ENCODE measurements at regions not wholly inside any gene's neighbourhood (a gene's known extent, or its start where the extent isn't known, plus 50 kb on each side); places are given as distances from the start of the nearest gene placed in this dataset.

- no peak for DNase-seq (ENCODE audit: low read depth, low spot score)
Measured at GRCh38 chr14:101226265-101226602, 322.7 kb upstream of the RTL1 start.

GRCh38 chr14:101226603-101227425 is 323.3 kb upstream of the RTL1 start:
- DNase-seq (ENCODE audit: low read depth, low spot score), result no peak

- DNase-seq (ENCODE audit: low read depth, low spot score), result no peak
Measured at GRCh38 chr14:101227611-101228594, 324.4 kb upstream of the RTL1 start.

GRCh38 chr14:101228949-101229541 is 325.5 kb upstream of the RTL1 start:
- DNase-seq (ENCODE audit: low read depth, low spot score), result no peak

GRCh38 chr14:101229666-101230065 is 326.1 kb upstream of the RTL1 start:
- DNase-seq (ENCODE audit: low read depth, low spot score), result no peak

GRCh38 chr14:101230161-101230850 is 326.8 kb upstream of the RTL1 start:
- DNase-seq (ENCODE audit: low read depth, low spot score), result no peak

- DNase-seq (ENCODE audit: low read depth, low spot score), result no peak
Measured at GRCh38 chr14:101230851-101231550, 327.5 kb upstream of the RTL1 start.

GRCh38 chr14:101231828-101232227 is 328.3 kb upstream of the RTL1 start:
- no peak for DNase-seq (ENCODE audit: low read depth, low spot score)

- no peak for DNase-seq (ENCODE audit: low read depth, low spot score)
Measured at GRCh38 chr14:101232340-101233020, 328.8 kb upstream of the DIO3 start.

GRCh38 chr14:101233021-101233366 is 328.3 kb upstream of the DIO3 start:
- DNase-seq (ENCODE audit: low read depth, low spot score), result no peak

GRCh38 chr14:101233391-101233790 is 327.9 kb upstream of the DIO3 start:
- no peak for DNase-seq (ENCODE audit: low read depth, low spot score)

GRCh38 chr14:101233808-101234207 is 327.5 kb upstream of the DIO3 start:
- DNase-seq (ENCODE audit: low read depth, low spot score), result no peak

GRCh38 chr14:101234244-101234937 is 326.9 kb upstream of the DIO3 start:
- DNase-seq (ENCODE audit: low read depth, low spot score), result no peak

- DNase-seq (ENCODE audit: low read depth, low spot score), result no peak
Measured at GRCh38 chr14:101234999-101235334, 326.3 kb upstream of the DIO3 start.

- no peak for DNase-seq (ENCODE audit: low read depth, low spot score)
Measured at GRCh38 chr14:101235335-101236103, 325.8 kb upstream of the DIO3 start.

- no peak for DNase-seq (ENCODE audit: low read depth, low spot score)
Measured at GRCh38 chr14:101236496-101237251, 324.6 kb upstream of the DIO3 start.

- DNase-seq (ENCODE audit: low read depth, low spot score), result no peak
Measured at GRCh38 chr14:101237252-101237616, 324.1 kb upstream of the DIO3 start.

- DNase-seq (ENCODE audit: low read depth, low spot score), result no peak
Measured at GRCh38 chr14:101239065-101239464, 322.2 kb upstream of the DIO3 start.

GRCh38 chr14:101241147-101241546 is 320.1 kb upstream of the DIO3 start:
- no peak for DNase-seq (ENCODE audit: low read depth, low spot score)

Measured in activated CD4-positive, CD25-positive, alpha-beta regulatory T cell treated with anti-CD3 and anti-CD28 coated beads, Interleukin-2, amount 50 U/mL, for 16 hours (primary cell).